Activated T-cell treated with anti-CD3 and anti-CD28 coated beads for 48 hours (primary cell): ENCODE measurements at regions not wholly inside any gene's neighbourhood (a gene's known extent, or its start where the extent isn't known, plus 50 kb on each side); places are given as distances from the start of the nearest gene placed in this dataset.
"Not testable (repeated sequence)": the region's sequence is repeated elsewhere in the genome, so short reads cannot be mapped to it uniquely, and the experiment has no call there.

Experiments used
- DNase-seq: peaks from one replicate; pipeline ENCODE4 v3.0.0-alpha.2; 2020; ENCODE audit warnings: low read depth

DNA sequence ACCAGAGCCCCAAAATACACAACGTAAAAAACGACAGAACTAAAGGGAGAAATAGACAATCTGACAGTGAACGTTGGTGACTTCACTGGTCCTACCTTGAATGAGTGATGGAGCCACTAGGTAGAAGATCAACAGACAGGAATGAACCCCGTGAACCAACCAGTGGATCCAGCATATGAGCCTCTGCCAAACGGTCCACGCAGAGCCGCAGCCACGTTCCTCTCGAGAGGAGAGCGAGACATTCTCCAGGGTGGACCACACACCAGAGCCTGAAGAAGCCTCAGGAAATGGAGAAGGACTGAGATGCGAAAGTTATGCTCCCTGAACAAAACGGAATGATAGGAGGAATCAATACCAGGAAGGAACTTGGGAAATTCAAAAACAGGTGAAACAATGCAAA is 178.4 kb downstream of the RTP5 start:
- DNase-seq = no peak

- no peak for DNase-seq
Observed at GRCh38 chr2:242048479-242048878, 178.9 kb downstream of the RTP5 start.

DNA sequence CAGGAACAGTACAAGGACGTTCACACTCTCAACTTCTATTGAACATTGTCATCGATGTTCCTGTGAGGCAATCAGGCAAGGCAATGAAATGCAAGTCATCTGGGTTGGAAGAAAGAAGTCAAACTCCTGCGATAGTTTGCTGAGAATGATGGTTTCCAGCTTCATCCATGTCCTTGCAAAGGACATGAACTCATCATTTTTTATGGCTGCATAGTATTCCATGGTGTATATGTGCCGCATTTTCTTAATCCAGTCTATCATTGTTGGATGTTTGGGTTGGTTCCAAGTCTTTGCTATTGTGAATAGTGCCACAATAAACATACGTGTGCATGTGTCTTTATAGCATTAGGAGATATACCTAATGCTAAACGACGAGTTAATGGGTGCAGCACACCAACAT is 180.0 kb downstream of the RTP5 start:
- not testable (repeated sequence) for DNase-seq

- DNase-seq = no peak
Observed at GRCh38 chr2:242051463-242051862, 181.9 kb downstream of the RTP5 start.

DNA sequence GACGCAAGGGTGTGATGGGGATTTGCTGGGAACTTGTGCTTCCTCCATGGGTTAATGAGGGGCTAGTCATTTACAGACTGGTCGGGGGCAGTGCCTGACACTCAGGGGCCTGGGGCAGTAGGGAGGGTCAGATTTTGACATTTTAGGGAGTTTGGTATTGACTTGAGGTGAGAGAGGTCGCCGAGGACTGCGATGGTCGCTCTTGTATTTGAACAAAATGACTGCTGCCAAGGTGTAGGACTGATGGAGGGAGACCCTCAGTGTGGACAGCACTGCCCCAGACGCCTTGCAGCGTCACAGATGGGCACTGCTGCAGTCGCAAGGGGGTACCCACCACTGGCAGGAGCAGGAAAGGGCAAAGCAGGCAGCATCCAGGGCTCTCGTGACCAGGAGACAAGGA is 182.9 kb downstream of the RTP5 start:
- DNase-seq = no peak

DNA sequence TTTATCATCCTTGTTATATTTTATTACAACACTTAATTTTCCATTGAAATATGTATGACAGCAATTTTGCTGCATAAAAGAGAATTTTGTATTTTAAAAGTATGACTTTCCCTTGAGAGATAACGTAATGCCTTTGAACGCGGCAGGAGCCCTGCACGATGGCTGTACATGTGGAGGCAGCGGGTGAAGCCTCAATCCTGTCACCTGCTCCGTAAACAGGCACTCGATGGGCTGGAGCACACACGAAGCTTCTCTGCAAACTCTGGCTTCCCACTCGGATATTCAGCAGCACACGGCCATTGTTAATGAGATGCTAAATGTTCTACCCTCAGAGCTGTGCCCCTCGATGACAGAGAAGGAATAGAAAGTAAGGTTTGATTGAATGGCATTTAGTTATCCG is 184.4 kb downstream of the RTP5 start:
- no peak for DNase-seq

- no peak for DNase-seq
Observed at GRCh38 chr2:242054406-242054805, 184.9 kb downstream of the RTP5 start.

DNA sequence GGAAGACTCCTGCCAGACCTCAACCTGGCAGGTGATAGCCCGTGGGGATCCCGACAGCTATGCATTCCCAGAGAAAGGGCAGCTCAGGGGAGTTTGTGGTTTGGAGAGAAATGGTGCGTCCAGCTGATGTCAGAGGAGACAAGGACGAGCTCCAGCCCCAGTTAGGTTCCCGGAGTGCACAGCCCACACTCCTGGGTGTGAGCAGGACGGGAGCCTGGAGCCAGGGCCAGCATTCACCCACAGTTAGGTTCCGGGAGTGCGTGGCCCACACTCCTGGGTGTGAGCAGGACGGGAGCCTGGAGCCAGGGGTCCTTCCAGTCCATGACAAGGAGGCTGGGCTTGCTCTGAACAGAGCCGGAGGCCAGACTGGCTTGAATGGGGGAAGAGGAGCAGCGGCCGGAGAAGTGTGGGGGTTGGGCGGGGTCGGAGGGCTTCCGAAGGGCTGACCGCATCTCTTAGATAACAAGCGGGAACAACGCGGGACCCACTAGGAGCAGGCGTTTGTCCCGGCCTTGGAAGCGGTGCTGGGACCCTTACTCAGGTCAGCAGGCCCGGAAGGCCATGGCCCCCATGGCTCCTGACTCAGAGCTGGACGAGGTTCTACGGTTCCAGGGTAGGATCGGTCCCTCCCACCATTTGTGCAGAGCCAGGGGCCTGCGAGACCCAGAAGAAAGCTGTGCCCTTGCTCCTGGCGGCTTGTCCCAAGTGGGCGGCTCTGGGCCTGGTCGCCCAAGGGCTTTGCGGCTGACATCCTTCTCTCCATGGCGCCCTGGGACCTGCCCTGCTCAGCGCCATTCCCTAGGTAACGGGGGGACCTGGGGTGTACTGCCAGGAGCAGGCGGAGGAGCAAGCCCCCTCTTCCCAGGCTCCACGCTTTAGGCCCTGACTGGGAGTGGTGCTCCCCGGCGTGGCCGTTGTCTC is 185.6 kb downstream of the RTP5 start:
- DNase-seq = no peak

- no peak for DNase-seq
Observed at GRCh38 chr2:242056026-242056425, 186.5 kb downstream of the RTP5 start.

DNA sequence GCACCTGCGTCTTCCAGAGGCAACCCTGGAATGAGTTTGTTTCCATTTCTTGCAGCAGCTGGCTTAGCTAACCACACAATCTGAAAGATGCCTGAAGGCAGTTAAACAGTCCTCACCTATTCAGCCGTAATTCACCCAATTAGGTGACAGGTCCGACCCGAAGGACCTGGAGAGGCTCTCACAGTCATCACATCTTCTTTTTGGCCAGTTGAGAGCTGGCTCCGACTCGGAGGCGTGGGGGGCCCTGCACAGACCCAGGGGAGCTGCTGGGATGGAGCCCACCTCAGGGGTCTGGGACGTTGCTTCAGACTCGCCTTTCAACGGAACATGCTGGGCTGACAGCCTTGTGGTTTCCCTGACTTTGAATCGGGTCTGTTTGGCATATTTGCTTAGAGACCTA is 187.3 kb downstream of the RTP5 start:
- no peak for DNase-seq

GRCh38 chr2:242057379-242058040 is 188.0 kb downstream of the RTP5 start:
- DNase-seq = no peak

DNA sequence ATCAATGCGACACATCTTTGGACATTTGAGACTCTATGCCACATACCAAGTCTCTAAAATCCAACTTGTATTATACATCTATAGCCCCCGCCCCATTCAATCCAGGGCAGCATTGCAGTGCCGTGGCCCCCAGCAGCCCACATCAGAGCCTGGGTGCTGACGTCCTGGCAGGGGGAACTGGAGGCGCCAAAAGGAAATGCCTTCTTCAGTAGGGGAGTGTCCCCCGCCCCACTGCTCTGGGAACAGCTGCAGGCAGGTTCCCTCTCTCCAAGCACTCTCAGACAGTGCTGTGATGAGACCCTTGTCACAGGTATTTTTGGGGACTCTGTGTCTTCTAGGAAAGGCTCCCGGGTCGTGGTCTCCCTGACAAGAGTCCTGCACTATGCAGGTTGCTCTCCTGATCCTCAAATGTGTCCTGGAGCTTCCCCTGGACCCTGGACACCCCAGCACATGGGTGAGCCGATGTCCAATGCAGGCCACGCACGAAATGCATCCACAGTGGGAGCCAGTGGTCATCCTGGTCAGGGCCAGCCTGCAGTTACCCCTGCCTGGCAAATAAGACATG is 188.7 kb downstream of the RTP5 start:
- no peak for DNase-seq

GRCh38 chr2:242059566-242059965 is 190.0 kb downstream of the RTP5 start:
- no peak for DNase-seq

- no peak for DNase-seq
Observed at GRCh38 chr2:242060212-242060835, 190.8 kb downstream of the RTP5 start.

- not testable (repeated sequence) for DNase-seq
Observed at GRCh38 chr2:242061930-242062329, 192.4 kb downstream of the RTP5 start.

DNA sequence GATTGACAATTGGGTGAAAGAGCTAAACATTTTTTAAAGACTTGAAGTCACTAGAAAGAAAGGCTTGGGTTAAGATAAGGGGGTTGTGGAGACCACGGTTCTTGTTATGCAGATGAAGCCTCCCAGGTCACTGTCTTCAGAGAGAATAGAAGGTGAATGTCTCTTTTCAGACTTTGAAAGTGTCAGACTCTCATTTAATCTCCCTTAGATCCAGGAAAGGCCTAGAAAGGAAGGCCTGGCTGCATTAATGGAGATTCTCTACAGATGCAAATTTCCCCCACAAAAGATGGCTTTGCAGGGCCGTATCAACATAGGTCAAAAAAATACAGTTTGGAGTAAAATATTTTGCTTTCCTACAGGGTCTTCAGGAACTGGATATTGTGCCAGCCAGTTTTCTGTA is 193.9 kb downstream of the RTP5 start:
- no peak for DNase-seq

- DNase-seq = no peak
Observed at GRCh38 chr2:242063850-242064249, 194.3 kb downstream of the RTP5 start.

- DNase-seq = no peak
Observed at GRCh38 chr2:242064364-242065250, 195.1 kb downstream of the RTP5 start.

GRCh38 chr2:242065426-242065825 is 195.9 kb downstream of the RTP5 start:
- no peak for DNase-seq

DNA sequence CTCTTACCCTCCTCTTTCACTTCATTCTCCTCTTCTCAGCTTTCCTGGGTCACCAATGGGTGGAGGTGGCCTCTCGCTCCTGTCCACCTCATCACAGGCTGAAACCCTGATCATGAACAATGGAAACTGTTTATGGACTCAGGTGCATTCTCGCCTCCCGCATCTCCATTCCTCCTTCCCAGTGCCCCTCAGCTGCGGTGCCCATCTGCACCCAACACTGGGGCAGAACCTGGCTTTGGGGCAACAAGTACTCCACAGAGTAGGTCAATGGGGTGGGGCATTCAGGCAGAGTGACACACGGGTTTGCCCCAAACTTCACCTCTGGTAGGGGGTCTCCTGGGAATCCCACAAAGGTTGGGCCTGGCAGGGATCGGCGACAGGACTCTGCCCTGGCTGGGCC is 199.5 kb downstream of the RTP5 start:
- no peak for DNase-seq

DNA sequence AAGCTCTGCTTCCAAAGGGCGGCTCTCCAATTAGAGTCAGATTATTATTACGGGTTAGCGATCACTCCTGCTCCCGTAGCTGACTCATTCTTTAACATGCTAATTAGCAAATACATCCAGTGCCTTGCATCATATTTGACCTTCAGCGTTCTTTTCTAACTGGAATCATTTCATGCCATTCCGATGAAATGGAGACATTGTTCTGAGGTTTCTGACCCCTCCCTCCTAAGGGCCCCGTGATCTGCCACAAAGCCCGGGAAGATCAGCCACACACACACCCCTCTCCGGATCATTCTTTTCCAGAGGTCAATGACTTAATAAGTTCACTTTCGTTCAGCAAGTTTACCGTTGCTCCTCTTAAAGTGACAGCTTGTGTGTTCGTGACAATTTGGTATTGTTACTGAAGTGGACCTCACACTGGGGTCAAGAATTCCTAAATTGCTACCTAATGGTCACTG is 200.4 kb downstream of the RTP5 start:
- not testable (repeated sequence) for DNase-seq

GRCh38 chr2:242070726-242071125 is 201.2 kb downstream of the RTP5 start:
- DNase-seq = not testable (repeated sequence)
